ENCODE measurements at regions not wholly inside any gene's neighbourhood (a gene's known extent, or its start where the extent isn't known, plus 50 kb on each side); places are given as distances from the start of the nearest gene placed in this dataset.

DNA sequence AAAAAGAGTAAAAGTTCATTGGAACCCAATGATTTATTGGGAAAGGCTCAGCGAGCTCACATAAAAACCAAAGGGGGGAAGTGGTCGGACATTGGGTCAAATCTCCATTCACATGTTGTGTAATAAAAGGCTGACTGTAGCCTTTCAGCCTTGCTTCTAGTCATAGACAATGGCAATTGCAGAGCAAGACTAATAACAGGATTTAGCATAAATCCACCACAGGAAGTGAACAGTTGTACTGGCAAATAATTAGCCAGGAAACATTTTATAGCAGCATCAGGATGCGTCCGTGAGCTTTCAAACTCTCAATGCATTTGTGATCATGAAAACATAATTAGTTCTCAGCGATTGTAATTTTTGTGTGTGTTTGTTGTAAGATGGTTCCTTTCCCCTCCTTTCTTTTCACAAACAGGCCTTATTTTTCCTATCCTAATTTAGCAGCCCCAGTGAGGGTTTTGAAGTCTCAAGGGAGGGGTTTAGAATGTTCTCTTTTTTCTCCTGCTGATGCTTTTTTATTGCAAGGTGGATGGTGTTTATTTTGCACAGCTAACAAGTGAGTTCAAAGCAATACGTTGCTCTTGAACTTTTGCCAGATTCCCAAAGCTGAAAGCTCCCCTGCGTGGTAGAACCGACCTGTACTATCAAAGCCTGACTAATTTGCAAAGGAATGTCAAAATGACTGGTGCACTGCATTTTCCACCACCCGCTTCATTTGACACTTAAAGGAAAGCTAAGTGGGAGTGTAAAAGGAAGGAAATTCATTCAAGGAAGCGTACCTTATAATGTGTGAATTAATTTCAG lies 105.6 kb downstream of the SPRY2 start:
- DNase-seq = no peak

DNA sequence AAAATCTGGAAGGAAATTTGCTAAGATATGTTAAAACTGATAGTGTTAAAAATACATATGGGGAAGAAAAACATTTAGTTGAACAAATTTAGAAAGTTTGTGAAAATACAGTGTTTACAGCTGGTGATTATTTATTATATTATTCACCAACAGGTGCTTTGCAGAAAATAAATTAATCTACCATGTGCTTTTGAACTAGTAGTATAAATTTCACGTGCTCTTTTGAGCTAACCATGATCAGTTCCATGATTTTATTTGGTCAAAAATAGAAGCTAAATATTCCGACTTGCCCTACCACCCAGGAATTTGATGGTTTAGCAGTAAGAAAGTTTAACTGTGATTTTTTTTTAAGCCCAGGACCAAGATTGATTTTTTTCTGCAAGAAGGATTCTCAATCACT lies 113.3 kb downstream of the SPRY2 start:
- no peak for DNase-seq

DNA sequence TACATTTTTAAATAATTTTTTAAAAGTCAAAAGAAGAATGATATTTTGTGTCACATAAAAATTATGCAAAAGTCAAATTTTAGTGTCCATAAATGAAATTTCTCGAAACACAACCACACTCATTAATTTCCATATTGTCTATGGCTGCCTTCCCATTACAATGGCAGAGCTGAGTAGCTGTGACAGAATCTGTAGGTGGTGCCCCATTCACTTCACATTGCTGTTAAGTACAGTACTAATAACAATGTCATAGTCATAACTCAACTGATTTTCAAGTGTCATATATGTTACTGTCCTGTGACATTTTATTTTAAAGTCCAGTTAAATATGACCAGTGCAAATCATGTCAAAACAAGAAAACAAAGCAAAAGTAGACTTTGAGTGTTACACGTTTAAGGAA lies 114.3 kb downstream of the SPRY2 start:
- no peak for DNase-seq

DNA sequence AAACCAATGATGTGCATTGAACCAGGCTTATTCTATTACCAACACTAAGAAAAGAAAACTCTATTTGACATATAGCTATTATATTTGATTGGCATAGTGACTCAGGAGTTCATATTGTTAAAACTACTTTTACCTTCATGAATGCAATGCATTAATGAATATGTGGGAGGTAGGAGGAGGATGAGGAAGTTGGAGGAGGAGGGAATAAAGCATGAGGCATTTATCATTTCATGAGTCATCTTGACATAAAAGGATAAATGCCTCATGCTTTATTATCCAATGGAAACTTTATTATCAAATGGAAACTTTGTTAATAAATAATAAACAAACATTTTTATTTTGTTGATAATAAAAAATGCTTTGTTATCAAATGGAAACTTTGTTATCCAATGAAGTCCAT lies 116.5 kb downstream of the SPRY2 start:
- no peak for DNase-seq

- no peak for DNase-seq
Observed at GRCh38 chr13:80217614-80218456, 123.1 kb downstream of the SPRY2 start.

GRCh38 chr13:80215368-80215767 lies 125.6 kb downstream of the SPRY2 start:
- no peak for DNase-seq

- DNase-seq = no peak
Observed at GRCh38 chr13:80214521-80214991, 126.4 kb downstream of the SPRY2 start.

- no peak for DNase-seq
Observed at GRCh38 chr13:80214050-80214449, 126.9 kb downstream of the SPRY2 start.

GRCh38 chr13:80213201-80213600 lies 127.7 kb downstream of the SPRY2 start:
- no peak for DNase-seq

GRCh38 chr13:80211566-80211965 lies 129.4 kb downstream of the SPRY2 start:
- no peak for DNase-seq

DNA sequence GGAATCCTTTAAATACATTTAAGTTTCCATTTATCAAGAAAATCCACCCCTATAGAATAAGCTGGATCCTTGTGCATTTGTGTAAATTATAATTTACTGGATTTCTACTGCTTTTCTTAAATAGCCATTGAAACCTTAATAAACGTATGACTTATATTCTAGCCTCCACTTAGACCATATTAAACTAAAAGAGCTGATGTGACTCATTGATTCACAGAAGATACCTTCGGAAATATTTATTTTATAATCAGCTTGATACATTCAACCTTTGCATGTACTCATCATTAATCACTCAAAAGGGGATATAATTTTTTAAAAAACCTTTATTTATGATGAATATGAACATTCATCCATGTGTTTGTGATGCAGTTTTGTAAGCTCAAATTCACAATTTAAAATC lies 136.3 kb downstream of the SPRY2 start:
- no peak for DNase-seq

DNA sequence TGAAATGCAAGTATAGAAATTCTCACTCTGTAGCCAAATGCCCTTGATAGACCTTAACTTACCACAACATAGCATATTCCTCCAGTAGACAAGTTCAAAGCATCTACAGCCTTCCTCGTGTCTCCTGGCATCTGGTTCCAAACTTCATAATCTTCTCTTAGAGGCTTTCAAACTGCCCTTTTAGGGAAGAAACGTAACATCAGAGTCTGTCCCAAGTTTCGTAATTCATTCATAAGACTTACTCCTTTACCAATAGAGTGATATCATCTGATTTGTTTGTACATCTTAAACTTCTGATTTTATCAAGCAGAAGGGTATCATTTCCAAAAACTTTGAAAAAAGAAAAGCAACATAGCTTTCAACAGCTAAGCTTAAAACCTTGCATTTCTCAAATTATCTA lies 137.4 kb downstream of the SPRY2 start:
- DNase-seq = no peak

- DNase-seq = no peak
Observed at GRCh38 chr13:80201694-80202468, 139.0 kb downstream of the SPRY2 start.

DNA sequence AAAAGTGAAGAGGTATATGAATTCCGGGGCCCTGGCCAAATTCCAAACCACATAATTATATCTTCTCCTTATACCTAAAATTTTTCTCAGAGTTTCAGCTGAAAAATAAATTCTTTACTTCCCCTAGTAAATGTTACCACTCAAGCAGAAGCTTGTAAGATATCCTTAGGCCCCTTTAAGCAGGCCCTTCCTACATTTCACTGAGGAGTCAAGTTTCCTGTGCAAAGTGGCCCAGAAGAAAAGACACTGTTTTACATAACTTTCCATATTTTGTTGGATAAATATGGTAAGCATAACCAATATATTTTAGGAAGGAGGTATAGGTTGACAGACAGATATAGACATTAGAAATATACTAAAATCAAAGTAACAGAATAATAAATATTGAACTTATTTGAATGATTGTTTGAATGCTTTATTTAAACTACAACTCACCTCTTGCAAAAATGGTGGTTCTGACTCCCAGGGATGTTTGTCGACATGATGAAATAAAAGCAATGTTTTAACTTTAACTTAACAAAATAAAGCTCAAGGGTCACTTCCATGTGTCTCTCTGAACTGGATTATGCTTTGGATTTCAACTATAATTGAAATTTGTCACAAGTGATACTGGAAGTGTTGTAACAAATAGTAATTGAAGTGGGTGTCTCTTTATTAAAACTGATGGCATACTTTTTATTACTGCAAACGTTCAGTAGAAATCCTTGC lies 141.2 kb downstream of the SPRY2 start:
- no peak for DNase-seq

DNA sequence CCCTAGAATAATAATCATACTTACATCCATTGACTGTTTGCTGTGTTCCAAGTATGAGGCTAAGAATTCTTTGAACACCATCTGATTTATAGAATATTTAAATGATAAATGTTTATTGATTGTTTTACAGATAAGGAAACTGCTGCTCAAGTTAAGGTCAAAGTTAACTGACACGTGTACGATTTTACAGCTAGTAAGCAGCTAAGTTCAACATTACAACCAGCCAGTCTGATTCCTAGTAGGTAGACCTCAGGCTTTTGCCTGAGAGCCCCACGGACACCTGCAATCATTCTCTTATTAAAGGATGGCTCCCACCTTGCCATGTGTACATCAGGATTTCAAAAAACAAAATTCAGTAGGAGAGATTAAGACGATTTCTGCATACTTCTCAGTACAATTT lies 141.9 kb downstream of the SPRY2 start:
- no peak for DNase-seq

DNA sequence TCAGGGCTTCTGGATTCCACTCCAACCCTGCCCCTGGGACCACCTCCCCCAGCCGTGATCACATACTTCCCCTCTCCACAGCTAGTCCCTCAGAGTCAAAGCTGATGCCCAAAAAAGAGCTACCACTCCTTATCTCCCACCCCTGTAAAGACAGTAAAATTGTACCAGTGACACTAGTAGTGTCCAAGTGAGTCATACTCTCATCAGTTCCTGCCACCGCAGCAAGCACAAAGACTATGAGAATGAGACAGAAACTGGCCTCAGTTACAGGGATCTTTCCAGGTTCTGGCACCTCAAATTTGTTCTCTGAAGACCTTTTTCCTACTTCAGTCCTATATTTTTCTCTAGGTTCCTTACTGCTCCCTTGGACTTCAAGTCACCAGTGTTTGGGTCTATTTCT lies 144.2 kb downstream of the SPRY2 start:
- no peak for DNase-seq

DNA sequence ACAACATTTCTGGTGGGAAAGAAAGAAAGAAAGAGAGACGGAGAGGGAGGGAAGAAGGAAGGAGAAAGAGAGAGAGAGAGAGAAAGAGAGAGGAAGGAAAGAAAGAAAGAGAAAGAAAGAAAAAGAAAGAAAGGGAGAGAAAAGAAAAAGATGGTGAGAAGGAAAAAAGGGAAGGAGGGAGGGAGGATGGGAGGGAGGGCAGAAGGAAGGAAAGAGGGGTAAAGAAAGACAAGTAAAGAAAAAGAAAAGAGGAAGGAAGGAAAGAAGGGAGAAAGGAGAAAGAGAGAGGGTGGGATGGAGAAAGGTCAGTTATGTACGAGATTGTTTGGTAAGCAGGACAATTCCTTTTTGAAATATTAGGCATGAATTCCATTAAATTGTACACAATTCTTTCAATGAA lies 145.3 kb downstream of the SPRY2 start:
- DNase-seq = no peak

GRCh38 chr13:80189889-80190597 lies 150.9 kb downstream of the SPRY2 start:
- DNase-seq = no peak

- DNase-seq = no peak
Observed at GRCh38 chr13:80180740-80181355, 160.1 kb downstream of the SPRY2 start.

GRCh38 chr13:80177327-80177726 lies 163.6 kb downstream of the SPRY2 start:
- no peak for DNase-seq

DNA sequence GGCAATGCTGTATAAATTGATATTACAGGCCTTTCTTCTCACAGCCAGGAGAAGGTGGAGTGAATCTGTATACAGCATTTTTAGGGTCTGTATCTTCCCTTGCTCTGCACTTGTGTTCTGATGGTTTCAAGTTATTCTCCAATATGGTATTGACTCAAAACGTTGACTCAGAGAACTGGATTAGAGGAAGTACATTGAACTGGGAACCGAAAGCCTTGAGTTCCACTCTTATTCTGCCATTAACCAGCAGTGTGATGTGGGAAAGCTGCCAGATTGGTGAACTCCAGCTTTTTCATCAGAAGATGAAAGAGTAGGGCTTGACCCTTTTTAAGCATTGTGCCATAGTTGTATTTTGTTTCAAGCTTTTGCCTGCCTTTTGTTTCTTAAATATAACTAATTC lies 167.7 kb downstream of the SPRY2 start:
- DNase-seq = no peak

DNA sequence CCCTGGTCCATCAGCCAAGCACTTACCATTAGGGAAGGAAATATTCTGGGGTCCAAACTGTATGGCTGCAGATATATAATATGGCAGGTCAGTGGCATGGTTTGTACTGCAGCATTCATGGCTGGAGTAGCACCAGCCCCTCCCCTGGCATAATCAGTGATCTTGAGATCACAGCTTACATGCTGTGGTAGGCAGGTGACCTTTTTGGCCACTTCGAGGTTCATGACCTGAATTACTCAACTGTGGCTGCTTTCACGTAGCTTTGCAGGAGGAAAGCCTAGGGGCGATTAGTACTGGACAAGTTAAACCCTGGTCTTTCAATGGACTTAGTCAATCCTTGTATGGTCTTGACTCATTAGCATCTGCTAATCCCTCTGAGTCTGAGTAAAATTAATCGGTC lies 169.8 kb downstream of the SPRY2 start:
- no peak for DNase-seq

Data from activated CD4-positive, alpha-beta T cell treated with anti-CD3 and anti-CD28 coated beads, Interleukin-2, amount 50 U/mL, for 16 hours (primary cell).